GM10248 (cell line): ENCODE measurements at regions not wholly inside any gene's neighbourhood (a gene's known extent, or its start where the extent isn't known, plus 50 kb on each side); places are given as distances from the start of the nearest gene placed in this dataset.

Source experiments
- CTCF ChIA-PET: fragments of 300-600 bp; sonication (Branson Sonifier 250); formaldehyde crosslinking; extraction: SDS; loops from one replicate; lab custom pipeline; 2021; ENCODE audit warnings: antibody characterized with exemption; lab: Yijun Ruan, JAX
- POLR2A ChIA-PET: fragments of 350-650 bp; sonication (Branson Sonifier 250); formaldehyde crosslinking; extraction: SDS; loops from one replicate; lab custom pipeline; 2020; ENCODE audit warnings: antibody characterized with exemption; lab: Yijun Ruan, JAX
- DNase-seq: peaks from one replicate; pipeline ENCODE4 v3.0.0; 2012; ENCODE audit errors: extremely low spot score
- TF ChIP-seq, protein P1 (sequence below): IDR thresholded peaks from 2 replicates; pipeline ENCODE4 v1.5.1; 2012; ENCODE audit warnings: mild to moderate bottlenecking, low read depth; ENCODE audit errors: extremely low read depth, missing control alignments, control extremely low read depth

DNA sequence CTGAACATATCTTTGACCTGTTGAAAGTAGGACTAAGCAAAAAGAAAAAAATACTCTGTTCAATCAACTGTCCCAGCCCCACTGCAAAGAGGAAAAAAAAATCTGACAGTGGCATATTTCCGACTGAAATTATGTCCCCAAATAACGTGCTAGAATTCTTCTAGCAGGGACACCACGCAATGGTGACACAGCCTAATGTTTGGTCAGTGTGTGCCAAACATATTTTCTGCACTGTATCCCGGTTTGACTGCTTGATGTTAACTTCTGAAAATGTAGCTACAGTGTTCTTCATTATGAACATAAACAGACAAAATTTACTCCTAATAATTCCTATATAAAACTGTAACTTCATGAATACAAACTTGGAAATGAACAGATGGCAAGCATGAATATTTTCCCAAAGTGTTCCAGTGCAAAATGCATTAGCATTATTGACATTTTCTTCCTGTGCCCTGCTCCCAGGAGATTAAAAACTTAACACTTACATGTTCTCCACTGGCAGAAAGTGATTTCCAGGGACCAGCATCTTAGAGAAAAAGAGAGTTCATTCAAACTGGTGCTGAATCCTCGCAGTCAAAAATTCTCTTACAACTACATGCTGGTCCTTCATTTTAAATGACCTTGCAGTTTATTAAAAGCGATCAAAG lies 72.4 kb upstream of the SYT1 start:
- ChIA-PET POLR2A (no interaction called here), CTCF (no interaction called here)
- DNase-seq: no peak
- TF ChIP-seq, protein P1, sequence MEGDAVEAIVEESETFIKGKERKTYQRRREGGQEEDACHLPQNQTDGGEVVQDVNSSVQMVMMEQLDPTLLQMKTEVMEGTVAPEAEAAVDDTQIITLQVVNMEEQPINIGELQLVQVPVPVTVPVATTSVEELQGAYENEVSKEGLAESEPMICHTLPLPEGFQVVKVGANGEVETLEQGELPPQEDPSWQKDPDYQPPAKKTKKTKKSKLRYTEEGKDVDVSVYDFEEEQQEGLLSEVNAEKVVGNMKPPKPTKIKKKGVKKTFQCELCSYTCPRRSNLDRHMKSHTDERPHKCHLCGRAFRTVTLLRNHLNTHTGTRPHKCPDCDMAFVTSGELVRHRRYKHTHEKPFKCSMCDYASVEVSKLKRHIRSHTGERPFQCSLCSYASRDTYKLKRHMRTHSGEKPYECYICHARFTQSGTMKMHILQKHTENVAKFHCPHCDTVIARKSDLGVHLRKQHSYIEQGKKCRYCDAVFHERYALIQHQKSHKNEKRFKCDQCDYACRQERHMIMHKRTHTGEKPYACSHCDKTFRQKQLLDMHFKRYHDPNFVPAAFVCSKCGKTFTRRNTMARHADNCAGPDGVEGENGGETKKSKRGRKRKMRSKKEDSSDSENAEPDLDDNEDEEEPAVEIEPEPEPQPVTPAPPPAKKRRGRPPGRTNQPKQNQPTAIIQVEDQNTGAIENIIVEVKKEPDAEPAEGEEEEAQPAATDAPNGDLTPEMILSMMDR: no peak

DNA sequence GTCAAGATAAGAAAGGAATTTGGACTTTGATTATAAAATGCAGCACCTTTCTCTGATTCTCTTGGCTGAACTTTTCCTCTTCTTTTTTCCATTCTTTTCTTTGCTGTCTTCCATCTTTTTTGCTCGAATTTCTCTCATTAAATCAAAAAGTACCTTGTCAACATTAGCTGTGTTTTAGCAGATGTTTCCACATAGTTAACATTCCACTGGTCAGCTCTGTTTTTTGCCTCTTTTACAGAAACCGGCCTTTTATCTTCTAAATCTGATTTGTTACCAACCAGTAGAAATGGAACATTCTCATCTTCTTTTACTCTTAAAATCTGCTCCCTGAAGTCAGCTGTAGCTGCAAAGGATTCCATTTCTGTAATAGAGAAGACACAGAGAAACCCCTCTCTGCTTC lies 71.1 kb upstream of the SYT1 start:
- ChIA-PET POLR2A (no interaction called here), CTCF (interaction anchor here (1.7 kb wide), 1 partner anchor 13 kb away, joined by 4 read pairs; no protein-coding TSS in a partner anchor)
- TF ChIP-seq, protein P1: no peak
- DNase-seq: no peak

DNA sequence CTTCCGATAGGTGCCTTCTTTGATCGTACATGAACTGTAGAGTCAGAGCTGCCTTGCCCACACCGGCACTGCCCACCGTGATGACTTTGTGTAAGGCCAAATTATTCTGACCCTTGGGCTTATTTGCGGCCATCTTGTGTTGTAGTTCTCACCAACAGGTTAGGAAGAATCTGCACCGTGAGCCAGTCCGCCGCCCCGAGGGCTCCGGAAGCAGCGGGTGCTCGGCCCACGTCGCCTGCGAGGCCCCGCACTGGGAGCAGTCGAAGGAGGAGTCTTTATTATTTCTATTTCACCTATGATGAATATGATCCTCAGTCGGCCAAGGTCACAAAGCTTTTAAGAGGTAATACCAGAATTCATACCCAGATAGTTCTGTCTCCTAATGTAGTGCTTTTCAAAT lies 70.6 kb upstream of the SYT1 start:
- DNase-seq: no peak
- TF ChIP-seq, protein P1: no peak
- ChIA-PET CTCF (interaction anchor here (1.7 kb wide), 1 partner anchor 13 kb away, joined by 4 read pairs; no protein-coding TSS in a partner anchor), POLR2A (no interaction called here)

DNA sequence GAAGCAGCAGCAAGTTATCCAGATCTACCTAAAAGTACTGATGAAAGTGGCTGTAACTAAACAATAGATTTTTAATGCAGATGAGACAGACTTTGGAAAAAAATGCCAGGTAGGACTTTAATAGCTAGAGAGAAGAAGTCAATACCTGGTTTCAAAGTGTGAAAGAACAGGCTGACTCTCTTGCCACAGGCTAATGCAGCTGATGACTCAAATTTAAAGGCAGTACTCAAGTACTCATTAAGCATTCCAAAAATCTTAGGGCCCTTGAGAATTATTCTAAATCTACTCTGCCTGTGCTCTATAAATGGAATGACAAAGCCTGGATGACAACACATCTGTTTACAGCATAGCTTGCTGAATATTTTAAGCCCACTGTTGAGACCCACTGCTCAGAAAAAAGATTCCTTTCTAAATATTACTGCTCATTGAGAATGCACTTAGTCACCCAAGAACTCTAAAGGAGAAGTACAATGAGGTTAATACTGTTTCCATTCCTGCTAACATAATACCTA lies 68.6 kb upstream of the SYT1 start:
- CTCF ChIA-PET: interaction anchor here (1.4 kb wide), 1 partner anchor 13 kb away, joined by 3 read pairs; no protein-coding TSS in a partner anchor
- no peak for DNase-seq
- TF ChIP-seq, protein P1: no peak
- POLR2A ChIA-PET: no interaction called here

DNA sequence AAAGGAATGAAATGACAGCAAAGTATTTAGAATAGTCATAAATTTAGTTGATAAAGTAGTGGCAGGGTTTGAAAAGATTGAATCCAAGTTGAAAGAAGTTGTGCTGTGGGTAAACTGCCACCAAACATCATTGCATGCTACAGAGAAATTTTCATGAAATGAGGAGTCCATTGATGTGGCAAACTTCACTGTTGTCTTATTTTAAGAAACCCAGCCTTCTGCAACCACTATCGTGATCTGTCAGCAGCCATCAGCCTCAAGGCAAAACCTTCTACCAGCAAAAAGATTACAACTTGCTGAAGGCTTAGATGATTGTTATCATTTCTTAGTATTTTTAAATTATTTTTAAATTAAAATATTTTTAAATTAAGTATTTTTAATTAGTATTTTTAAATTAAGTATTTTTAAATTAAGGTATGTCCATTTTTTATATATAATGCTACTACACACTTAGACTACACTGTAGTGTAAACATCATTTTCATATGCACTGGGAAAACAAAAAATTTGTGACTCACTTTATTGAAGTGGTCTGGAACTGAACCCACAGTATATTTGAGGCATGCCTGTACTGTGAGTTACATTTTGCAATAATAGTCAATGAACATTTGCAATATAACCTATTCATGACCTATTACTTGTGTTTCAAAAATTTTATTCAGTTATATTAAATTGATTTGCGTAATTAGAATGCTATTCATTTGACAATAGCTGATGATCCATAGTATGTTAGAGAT lies 67.2 kb upstream of the SYT1 start:
- ChIA-PET POLR2A (no interaction called here), CTCF (no interaction called here)
- no peak for DNase-seq
- TF ChIP-seq, protein P1: no peak

DNA sequence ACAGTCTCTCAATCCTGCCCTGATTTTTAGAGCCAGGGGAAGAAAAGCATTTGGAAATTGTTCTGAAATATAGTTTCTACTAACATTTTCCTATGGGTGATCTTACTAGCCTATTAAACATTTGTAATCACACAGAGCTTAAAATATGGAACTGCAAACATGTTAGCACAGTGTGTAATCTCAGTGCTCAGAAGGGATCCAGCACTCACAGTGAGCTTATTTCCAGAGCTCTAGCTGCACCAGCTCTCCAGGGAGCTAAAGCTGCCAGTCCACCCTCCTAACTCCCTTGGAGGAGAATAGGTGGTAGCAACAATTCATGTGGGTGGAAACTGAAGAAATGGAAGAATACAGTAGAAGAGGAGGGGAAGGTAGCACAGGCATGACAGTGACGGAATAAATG lies 64.9 kb upstream of the SYT1 start:
- CTCF ChIA-PET: interaction anchor here (1.4 kb wide), 1 partner anchor 17 kb away, joined by 3 read pairs; no protein-coding TSS in a partner anchor
- DNase-seq: no peak
- POLR2A ChIA-PET: no interaction called here
- TF ChIP-seq, protein P1: no peak
